VCaP (cell line): ENCODE measurements at regions not wholly inside any gene's neighbourhood (a gene's known extent, or its start where the extent isn't known, plus 50 kb on each side); places are given as distances from the start of the nearest gene placed in this dataset.

ENCODE experiments used
- H3K27ac ChIP-seq: fragments of 450-650 bp; 2 replicates; pipeline ENCODE4 v1.5.1; 2017
- CTCF ChIP-seq: fragments of 450-650 bp; conservative IDR thresholded peaks from 2 replicates; pipeline ENCODE4 v1.5.1; 2017; ENCODE audit warnings: mild to moderate bottlenecking, moderate library complexity

GRCh38 chr6:50457351-50457750 lies 256.0 kb upstream of the TFAP2D start:
- no peak overlapping the region for H3K27ac ChIP-seq

GRCh38 chr6:50461696-50462095 lies 251.6 kb upstream of the TFAP2D start:
- TF ChIP-seq CTCF, result no peak
- H3K27ac ChIP-seq, result no peak overlapping the region

More at GRCh38 chr6:50457351-50457750, 256.0 kb upstream of the TFAP2D start:
- no peak for TF ChIP-seq CTCF

- no peak for TF ChIP-seq CTCF
- H3K27ac ChIP-seq, result no peak overlapping the region
These were observed 249.4 kb upstream of the TFAP2D start for GRCh38 chr6:50463931-50464330.

GRCh38 chr6:50467931-50468330 lies 245.4 kb upstream of the TFAP2D start:
- TF ChIP-seq CTCF, result no peak

GRCh38 chr6:50471041-50471440 lies 242.3 kb upstream of the TFAP2D start:
- no peak overlapping the region for H3K27ac ChIP-seq
- no peak for TF ChIP-seq CTCF

More at GRCh38 chr6:50467931-50468330, 245.4 kb upstream of the TFAP2D start:
- no peak overlapping the region for H3K27ac ChIP-seq

- TF ChIP-seq CTCF, result no peak
- H3K27ac ChIP-seq, result no peak overlapping the region
These were observed 203.0 kb upstream of the TFAP2D start for GRCh38 chr6:50510361-50510760.

- H3K27ac ChIP-seq, result no peak overlapping the region
- no peak for TF ChIP-seq CTCF
These were observed 192.7 kb upstream of the TFAP2D start for GRCh38 chr6:50520326-50521266.
